ENCODE measurements at regions not wholly inside any gene's neighbourhood (a gene's known extent, or its start where the extent isn't known, plus 50 kb on each side); places are given as distances from the start of the nearest gene placed in this dataset.

- TF ChIP-seq, protein P1, sequence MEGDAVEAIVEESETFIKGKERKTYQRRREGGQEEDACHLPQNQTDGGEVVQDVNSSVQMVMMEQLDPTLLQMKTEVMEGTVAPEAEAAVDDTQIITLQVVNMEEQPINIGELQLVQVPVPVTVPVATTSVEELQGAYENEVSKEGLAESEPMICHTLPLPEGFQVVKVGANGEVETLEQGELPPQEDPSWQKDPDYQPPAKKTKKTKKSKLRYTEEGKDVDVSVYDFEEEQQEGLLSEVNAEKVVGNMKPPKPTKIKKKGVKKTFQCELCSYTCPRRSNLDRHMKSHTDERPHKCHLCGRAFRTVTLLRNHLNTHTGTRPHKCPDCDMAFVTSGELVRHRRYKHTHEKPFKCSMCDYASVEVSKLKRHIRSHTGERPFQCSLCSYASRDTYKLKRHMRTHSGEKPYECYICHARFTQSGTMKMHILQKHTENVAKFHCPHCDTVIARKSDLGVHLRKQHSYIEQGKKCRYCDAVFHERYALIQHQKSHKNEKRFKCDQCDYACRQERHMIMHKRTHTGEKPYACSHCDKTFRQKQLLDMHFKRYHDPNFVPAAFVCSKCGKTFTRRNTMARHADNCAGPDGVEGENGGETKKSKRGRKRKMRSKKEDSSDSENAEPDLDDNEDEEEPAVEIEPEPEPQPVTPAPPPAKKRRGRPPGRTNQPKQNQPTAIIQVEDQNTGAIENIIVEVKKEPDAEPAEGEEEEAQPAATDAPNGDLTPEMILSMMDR (IDR thresholded peaks at IDR 0.05): no peak
- TF ChIP-seq POLR2A (IDR thresholded peaks at IDR 0.05) (no peak), POLR2AphosphoS5 (IDR thresholded peaks at IDR 0.05) (no peak)
Measured at GRCh38 chrX:82237328-82237727, 1035.4 kb downstream of the SH3BGRL start.
